ENCODE measurements at regions not wholly inside any gene's neighbourhood (a gene's known extent, or its start where the extent isn't known, plus 50 kb on each side); places are given as distances from the start of the nearest gene placed in this dataset.

- H3K4me3 ChIP-seq (ENCODE audit: low read depth, low read length) = no peak overlapping the region
- no peak for TF ChIP-seq CTCF (IDR thresholded peaks at IDR 0.05; ENCODE audit: low read depth, low read length)
Observed at GRCh38 chr14:101373690-101374295, 187.5 kb upstream of the DIO3 start.

- TF ChIP-seq CTCF (IDR thresholded peaks at IDR 0.05; ENCODE audit: low read depth, low read length) = no peak
- no peak overlapping the region for H3K4me3 ChIP-seq (ENCODE audit: low read depth, low read length)
Observed at GRCh38 chr14:101374373-101375338, 186.6 kb upstream of the DIO3 start.

GRCh38 chr14:101377069-101377468 is 184.2 kb upstream of the DIO3 start:
- H3K4me3 ChIP-seq (ENCODE audit: low read depth, low read length) = no peak overlapping the region
- TF ChIP-seq CTCF (IDR thresholded peaks at IDR 0.05; ENCODE audit: low read depth, low read length) = no peak

GRCh38 chr14:101379842-101380241 is 181.5 kb upstream of the DIO3 start:
- no peak for TF ChIP-seq CTCF (IDR thresholded peaks at IDR 0.05; ENCODE audit: low read depth, low read length)

GRCh38 chr14:101380512-101380911 is 180.8 kb upstream of the DIO3 start:
- H3K4me3 ChIP-seq (ENCODE audit: low read depth, low read length) = no peak overlapping the region
- TF ChIP-seq CTCF (IDR thresholded peaks at IDR 0.05; ENCODE audit: low read depth, low read length) = no peak

More at GRCh38 chr14:101379842-101380241, 181.5 kb upstream of the DIO3 start:
- H3K4me3 ChIP-seq (ENCODE audit: low read depth, low read length) = no peak overlapping the region

- TF ChIP-seq CTCF (IDR thresholded peaks at IDR 0.05; ENCODE audit: low read depth, low read length) = no peak
- H3K4me3 ChIP-seq (ENCODE audit: low read depth, low read length) = no peak overlapping the region
Observed at GRCh38 chr14:101380940-101381339, 180.4 kb upstream of the DIO3 start.
